ENCODE measurements at regions not wholly inside any gene's neighbourhood (a gene's known extent, or its start where the extent isn't known, plus 50 kb on each side); places are given as distances from the start of the nearest gene placed in this dataset.
"Not testable (repeated sequence)": the region's sequence is repeated elsewhere in the genome, so short reads cannot be mapped to it uniquely, and the experiment has no call there.

DNA sequence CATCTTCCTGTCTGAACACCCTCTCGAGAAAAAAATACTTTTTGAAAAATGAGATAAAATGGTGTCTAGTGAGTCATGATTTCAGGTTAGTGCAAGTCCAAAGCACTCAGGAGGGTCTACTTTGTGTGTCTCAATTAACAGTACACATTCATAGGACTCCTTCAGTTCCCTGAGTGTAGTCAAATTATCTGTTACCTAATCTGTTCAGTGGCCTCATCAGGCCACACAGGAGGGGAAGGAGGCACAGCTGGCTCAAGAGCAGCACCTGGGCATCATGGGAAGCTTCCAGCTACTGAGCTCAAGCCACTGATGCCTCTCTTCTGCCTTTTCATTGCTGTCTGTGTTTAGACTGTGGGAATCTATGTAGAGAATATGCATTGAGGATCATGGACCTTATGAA lies 341.4 kb upstream of the SGO1 start:
- no peak for FAIRE-seq
- no peak for DNase-seq (ENCODE audit: insufficient read length, low spot score)

DNA sequence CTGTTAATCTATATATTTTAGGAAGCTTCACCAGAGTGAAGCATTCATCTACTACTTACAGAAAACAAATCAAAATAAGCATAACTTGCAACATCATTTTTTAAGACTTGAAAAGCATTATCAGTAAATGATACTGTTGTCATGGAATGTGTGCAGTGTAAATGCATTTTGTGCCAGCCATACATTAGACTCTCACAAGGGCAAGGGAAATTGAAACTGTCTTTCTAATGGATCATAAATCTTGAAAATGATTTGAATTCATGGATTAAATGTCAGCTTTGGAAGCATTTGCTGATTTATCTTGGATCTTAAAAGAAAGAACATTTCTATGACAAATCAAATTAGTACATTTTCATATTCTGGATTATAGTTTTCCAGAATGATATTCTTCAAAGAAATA lies 338.3 kb upstream of the SGO1 start:
- no peak for FAIRE-seq
- DNase-seq (ENCODE audit: insufficient read length, low spot score), result no peak

DNA sequence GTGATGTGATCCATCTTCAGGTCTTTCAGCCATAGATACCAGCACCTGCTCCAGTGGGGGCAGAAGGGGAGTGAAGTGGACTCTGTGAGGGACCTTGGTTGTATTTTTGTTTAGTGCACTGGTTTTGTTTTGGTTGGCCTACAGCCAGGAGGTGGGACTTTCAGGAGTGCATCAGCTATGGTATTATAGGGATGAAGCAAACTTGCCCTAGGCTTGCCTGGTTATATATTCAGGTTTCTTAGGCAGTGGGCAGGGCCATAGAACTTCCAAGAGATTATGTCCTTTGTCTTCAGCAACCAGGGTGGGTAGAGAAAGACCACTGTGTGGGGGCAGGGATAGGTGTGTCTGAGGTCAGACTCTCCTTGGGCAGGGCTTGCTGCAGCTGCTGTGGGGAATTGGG lies 337.3 kb upstream of the SGO1 start:
- FAIRE-seq (no peak), DNase-seq (ENCODE audit: insufficient read length, low spot score) (no peak)

DNA sequence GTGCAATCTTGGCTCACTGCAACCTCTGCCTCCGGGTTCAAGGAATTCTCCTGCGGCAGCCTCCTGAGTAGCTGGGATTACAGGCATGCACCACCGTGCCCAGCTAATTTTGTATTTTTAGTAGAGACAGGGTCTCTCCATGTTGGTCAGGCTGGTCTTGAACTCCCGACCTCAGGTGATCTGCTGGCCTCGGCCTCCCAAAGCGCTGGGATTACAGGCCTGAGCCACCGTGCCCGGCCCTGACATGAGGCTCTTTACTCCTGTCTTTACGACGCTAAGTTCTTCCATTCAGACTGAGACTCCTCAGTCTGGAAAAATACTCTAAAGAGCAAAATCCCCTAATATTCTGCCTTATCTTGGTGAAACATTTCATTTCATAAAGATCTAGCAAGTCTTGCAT lies 331.3 kb upstream of the SGO1 start:
- not testable (repeated sequence) for DNase-seq (ENCODE audit: insufficient read length, low spot score); FAIRE-seq

DNA sequence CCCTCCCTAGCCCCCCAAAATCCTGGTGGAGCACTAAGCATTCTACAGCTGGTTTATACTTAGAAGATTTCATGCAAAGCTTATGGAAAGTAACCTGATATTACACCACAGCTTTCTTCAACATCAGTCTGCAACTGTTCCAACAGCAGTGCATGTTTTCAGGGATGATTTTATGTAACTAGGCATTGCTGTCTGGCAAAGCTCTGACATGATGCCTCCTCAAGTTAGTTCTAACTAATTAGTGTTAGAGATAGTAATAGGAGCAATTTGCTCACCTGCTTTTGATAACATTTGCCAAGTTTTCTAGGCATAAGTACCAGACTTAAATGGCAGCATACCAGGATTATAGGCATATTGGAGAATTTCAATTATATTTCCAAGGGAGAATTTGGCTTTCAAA lies 330.3 kb upstream of the SGO1 start:
- DNase-seq (ENCODE audit: insufficient read length, low spot score) (no peak), FAIRE-seq (no peak)

DNA sequence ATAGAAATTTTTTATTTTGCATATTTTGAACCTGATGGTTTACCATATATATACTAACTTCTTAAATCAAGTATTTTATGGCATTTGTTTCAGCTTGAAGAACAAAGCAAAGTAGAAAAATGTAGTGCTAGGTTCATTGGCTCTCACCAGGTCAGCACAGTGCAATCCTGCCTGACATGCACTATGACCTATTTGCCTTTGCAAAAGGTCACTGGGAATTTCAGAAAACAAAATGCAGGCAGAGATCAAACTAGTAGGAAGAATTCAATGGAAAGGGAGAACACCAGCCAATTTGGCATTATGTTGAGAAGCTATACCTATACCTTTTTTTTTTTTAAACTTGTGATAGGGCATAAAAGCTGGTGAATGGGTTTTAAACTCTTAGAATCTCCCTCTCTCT lies 329.8 kb upstream of the SGO1 start:
- FAIRE-seq (no peak), DNase-seq (ENCODE audit: insufficient read length, low spot score) (no peak)

DNA sequence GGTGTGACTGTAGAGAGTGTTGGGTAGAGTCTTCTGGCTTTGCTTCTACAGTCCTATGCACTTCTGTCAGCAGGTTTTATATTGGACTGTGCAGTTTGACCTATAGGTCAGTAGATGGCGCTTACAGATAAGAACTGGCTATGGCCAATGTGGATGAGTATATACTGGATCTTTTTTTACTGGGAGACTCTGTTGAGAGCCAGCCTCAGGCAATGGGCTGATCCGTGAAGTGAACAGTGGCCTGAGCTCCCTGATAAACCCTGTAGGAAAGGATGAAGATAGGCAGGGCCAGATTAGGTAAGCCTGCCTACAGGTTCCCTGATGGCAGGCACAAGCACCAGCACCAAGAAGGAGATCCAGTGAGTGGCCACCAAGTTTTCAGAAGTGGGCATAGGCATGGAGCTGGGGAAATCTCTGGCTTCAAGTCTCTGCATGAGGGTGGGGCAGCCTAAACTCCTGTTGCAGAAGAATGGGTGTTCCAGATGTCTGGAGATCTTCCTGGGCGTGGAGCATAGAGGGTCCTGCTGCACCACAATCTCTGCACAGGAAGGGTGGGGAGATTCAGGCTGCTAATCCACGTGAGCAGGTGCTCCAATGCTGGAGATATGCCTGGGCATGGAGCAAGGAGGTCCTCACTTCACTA lies 326.0 kb upstream of the SGO1 start:
- DNase-seq (ENCODE audit: insufficient read length, low spot score) (no peak), FAIRE-seq (no peak)

DNA sequence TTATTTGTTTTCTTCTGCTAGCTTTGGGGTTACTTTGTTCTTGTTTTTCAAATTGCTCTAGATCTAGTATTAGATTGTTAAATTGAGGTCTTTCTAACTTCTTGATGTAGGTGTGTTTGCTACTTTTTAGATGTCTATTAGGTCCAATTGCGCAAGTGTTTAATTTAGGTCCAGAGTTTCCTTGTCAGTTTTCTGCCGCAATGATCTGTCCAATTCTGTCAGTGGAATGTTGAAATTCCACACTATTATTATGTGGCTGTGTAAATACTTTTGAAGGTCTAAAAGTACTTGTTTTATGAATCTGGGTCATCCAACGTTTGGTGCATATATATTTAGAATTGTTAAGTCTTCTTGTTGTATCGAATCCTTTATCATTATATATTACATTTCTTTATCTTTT lies 324.4 kb upstream of the SGO1 start:
- no peak for FAIRE-seq

DNA sequence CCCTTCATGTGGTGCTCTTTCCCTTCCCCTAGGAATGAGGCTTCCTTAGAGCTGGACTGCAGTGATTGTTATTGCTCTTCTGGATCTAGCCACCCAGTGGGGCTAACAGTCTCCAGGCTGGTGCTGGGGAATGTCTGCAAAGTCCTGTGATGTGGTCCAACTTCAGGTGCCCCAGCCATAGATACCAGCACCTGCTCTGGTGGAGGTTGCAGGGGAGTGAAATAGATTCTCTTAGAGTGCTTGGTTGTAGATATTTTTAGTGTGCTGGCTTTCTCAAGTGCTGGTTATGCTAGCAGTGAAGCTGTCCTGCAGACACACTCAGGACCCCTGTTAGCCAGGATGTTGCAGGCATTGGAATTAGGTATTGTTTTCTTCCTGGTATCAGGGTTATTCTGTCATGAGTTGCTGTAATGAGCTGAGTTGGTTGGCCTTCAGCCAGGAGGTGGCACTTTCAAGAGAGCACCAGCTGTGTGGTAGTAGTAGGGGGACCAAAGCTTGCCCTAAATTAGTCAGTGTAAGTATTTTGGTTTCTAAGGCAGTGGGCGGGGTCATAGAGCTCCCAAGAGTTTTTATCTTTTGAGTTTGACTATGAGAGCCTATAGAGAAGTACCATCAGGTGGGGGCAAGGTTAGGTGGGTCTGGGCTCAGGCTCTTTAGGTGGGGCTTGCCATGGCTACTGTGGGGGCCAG lies 317.5 kb upstream of the SGO1 start:
- DNase-seq (ENCODE audit: insufficient read length, low spot score), result no peak

More for the DNA sequence above, 324.4 kb upstream of the SGO1 start:
- DNase-seq (ENCODE audit: insufficient read length, low spot score), result no peak

DNA sequence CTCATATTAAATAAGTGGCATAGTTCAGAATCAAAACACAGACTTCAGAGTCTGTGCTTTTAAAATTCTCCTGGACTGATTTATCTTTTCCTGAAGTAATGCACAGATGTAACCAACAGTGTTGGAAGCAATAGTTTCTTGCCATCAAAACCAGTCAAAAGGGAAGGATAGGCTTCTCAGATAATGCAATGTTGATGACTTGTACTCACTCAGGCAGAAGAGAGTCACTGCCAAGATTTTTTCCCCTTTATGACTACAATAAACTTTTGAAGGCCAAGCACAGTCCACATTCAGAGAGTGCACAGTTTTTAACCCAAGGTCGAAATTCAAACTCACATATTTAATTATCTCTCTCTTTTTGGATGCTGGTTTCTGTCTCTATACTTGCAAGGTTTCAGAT lies 305.0 kb upstream of the SGO1 start:
- DNase-seq (ENCODE audit: insufficient read length, low spot score), result no peak
- FAIRE-seq, result no peak

More for the DNA sequence above, 317.5 kb upstream of the SGO1 start:
- no peak for FAIRE-seq

DNA sequence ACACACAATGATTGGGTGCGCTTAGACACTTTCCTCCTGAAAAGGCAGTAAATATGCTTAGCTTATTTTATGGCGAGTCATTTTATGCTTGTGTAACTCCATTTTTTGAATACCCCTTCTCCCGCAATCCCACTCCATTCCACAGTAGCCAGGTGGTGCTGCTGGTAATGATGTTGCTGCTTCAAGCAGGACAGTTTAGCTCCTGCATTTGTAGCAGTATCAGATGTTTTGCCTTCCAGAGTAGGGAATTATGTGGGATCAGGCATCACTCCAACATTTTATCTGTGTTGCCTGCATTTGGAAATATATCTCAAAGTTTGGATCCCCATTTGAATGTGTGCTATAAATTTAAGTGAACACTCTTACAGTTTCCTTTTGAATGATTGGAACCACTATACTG lies 302.1 kb upstream of the SGO1 start:
- DNase-seq (ENCODE audit: insufficient read length, low spot score) (no peak), FAIRE-seq (no peak)

DNA sequence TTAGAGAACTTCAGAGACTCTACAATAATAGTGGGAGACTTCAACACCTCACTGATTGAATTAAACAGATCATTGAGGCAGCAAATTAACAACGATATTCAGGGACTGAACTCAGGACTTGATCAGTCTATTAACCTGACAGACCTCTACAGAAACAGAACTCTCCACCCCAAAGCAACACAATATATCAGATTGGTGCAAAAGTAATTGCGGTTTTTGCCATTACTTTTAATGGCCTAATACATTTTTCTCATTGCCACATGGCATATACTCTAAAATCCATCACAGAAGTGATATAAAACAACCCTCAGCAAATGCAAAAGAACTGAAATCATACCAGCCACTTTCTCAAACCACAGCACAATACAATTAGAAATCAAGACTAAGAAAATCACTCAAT lies 298.1 kb upstream of the SGO1 start:
- FAIRE-seq, result no peak
- DNase-seq (ENCODE audit: insufficient read length, low spot score), result no peak

DNA sequence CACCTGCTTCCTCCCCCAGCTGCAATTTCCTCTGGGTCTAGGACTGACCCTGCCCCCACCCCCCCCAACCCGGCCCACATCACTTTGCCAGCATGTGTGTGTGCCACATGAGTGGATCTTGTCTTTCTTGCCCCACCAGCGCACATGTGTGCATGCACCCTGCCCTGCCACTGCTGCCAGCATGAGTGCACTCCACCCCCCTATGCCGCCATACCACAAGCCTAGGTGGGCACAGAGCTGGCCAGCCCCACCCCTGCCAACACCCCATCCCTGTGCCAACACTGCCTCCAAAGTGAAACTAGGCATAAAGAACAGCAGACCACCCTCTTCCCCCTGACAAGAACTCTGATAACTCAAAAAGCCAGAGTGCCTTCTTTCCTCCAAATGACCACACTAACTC lies 296.3 kb upstream of the SGO1 start:
- no peak for DNase-seq (ENCODE audit: insufficient read length, low spot score)
- no peak for FAIRE-seq

DNA sequence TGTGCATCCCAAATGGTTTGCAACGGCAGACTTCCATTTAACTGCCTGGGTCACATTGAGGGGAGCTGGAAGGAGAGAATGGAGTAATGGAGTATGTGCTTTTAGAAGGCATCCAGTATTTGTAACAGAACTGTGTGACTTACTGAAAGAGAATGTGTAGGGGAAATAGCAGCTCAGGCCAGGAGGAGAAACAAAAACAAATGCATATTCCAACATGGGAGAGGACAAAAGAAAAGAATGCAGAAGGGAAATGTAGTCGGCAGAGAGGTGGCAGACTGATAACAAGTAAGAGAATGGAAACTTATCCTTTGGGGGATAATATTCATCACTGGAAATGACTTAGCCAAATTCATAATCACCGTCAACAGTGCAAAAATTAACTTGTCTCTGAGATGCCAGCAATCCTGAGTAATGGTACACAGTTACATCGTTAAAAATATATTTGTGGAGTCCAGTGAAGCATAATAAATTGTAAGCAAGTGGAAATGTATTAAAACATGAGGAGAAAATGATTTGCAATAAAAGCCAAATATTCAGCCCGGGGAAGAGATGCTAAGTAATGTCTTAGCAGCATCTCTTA lies 294.9 kb upstream of the SGO1 start:
- no peak for DNase-seq (ENCODE audit: insufficient read length, low spot score)
- no peak for FAIRE-seq

DNA sequence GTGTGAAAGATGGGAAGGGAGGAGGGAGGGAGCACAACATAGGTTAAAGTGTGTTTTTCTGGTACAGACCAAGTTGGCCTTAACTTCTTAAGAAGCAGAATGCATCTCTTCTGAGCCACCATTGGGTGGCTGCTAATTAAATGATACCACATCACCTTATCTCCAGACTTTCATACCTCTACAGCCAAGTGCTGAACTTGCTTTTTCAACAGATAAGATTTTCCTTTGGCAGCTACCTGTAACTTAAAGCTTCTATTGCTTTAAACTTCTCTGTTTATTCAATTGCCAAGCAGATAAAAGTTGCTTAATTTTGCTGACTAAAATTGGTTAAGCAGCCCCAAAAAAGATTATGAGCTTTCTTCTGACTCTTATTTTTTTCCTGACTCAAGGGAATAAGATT lies 292.4 kb upstream of the SGO1 start:
- FAIRE-seq, result no peak
- DNase-seq (ENCODE audit: insufficient read length, low spot score), result no peak

DNA sequence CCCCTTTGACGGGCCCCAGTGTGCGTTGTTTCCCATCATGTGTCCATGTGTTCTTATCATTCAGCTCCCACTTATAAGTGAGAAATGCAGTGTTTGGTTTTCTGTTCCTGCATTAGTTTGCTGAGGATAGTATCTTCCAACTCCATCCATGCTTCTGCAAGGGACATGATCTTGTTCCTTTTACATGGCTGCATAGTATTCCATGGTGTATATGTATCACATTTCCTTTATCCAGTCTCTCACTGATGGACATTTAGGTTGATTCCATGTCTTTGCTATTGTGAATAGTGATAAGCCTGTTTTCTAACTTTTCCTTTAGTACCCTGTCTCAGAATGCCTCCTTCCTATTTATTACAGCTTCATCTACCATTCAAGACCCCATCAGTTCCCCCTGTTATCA lies 278.2 kb upstream of the SGO1 start:
- FAIRE-seq; DNase-seq (ENCODE audit: insufficient read length, low spot score): not testable (repeated sequence)

DNA sequence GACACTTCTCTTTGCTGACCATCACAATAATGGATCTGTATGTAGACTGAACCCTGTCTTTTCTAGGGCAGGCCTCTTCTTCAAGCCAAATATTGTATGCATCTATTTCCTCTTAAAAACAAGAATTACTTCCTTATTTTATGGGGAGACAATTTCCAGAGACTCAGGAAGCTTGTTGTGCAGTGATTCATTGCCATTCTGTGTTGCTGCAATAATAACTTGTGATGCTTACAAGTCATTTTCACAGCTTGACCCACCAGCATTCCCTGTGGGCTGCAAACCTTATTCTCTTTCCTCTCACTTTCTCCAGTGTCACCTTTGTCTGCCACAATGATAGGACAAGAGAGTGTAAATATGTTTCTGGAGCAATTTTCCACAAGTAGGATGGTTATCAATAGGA lies 276.7 kb upstream of the SGO1 start:
- no peak for FAIRE-seq
- DNase-seq (ENCODE audit: insufficient read length, low spot score), result no peak

DNA sequence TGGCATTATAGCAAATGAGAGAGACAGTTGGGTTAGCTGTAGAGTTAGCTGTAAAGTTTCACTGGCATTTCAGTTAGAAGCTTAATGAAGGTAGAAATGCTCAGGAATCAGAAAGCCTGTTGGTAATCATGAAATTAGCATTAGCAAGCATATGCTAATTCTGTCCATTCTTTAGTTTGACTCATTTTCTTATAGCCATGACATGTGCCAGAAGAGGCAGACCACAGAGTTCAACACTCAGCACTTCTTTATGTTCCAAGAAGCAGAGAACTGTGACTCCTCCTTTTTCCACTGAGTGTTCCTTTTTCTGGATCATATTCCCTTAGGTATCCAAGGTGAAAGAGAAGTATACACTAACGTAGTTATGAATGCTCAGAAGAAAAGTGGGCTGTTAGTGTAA lies 276.2 kb upstream of the SGO1 start:
- DNase-seq (ENCODE audit: insufficient read length, low spot score), result no peak
- FAIRE-seq, result no peak

DNA sequence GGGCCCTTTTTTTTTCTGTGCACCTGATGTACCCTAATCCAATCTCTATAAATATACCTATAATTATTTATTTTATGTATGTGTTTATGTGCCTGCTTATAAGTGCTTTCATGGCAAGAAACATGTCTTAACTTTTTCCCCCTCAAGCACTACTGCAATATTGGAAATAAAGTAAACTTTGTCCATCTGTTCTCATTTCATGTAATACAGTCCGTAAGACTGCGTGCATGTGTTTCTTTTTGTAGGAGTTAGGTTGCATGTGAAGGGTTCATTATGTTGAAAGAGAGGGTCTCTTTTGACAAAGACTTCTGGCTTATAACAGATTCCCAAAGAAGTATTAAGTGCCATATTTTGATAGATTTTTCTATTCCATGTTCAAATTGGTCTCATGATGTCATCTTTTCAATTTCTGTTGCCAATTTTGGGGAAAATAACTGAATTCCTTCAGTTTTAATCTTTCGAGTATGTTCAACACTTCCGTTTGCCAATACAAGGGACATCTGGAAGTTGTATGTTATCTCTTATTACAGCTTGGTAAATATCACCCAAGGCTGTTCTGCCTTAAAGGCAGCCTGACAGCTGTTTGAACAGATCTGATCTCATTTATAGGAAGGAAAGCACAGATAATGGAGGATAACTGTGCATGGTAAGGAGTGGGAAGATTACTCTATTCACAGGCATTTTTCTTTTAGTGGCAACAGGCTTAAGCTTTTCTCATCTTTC lies 273.1 kb upstream of the SGO1 start:
- FAIRE-seq (no peak), DNase-seq (ENCODE audit: insufficient read length, low spot score) (no peak)

DNA sequence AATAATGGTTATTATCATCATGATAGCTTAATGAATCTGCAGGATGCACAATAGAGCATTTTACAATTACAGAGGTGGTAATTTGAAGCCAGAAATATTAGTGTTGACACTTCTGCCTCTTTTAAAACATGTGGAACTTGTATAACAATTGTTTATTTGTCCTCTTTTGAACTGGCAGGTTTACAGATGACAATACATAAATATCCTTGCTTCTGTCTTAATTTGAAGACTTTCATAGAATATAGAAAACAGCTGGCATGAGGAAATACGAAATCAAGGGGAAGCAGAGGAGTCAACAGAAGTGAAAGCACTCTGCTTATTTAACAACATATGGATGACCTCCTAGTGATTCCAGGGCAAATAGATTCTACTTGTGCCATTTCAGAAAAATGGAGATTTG lies 270.5 kb upstream of the SGO1 start:
- DNase-seq (ENCODE audit: insufficient read length, low spot score) (no peak), FAIRE-seq (no peak)

DNA sequence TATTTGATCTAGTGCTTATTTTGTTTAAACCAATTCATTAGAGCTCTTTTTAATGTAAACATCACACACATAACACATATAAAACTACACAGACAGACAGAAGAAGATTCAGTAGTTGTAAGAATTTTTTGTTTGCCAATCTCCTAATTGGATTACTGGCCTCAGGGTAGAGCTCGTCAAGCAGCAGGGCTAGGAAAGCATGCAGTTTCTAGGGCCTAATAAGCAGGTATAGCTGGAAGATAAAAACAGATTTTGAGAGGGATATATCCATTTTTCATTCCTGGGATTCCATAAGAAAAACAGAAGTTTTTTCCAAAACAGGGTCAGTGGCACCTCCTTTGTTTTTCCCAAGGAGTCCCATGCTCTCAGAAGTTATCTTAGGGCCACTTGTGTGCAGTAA lies 265.2 kb upstream of the SGO1 start:
- FAIRE-seq (no peak), DNase-seq (ENCODE audit: insufficient read length, low spot score) (no peak)

DNA sequence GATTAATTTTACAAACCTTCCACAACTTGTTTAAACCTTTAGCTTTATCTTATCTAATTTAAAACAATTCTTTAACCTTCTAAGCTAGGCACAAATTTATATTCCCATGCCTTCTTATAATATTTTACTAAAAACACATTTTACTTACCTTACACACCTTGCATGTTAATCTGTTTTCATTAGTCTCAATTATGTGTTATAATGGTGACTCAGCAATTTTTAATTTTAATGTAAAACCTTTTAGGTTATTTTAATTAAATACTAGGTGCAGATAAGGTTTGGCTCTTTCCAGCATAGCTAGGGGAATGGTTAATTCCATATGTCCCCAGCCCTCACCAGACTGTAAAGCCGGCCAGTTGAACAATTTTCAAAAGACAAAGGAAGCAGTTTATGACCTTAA lies 264.6 kb upstream of the SGO1 start:
- DNase-seq (ENCODE audit: insufficient read length, low spot score) (no peak), FAIRE-seq (no peak)
